NCI-H226 (cell line): ENCODE measurements at regions not wholly inside any gene's neighbourhood (a gene's known extent, or its start where the extent isn't known, plus 50 kb on each side); places are given as distances from the start of the nearest gene placed in this dataset.
"Not testable (repeated sequence)": the region's sequence is repeated elsewhere in the genome, so short reads cannot be mapped to it uniquely, and the experiment has no call there.

ENCODE experiments used
- DNase-seq: peaks from one replicate; pipeline ENCODE4 v3.0.0-alpha.2; 2015

DNA sequence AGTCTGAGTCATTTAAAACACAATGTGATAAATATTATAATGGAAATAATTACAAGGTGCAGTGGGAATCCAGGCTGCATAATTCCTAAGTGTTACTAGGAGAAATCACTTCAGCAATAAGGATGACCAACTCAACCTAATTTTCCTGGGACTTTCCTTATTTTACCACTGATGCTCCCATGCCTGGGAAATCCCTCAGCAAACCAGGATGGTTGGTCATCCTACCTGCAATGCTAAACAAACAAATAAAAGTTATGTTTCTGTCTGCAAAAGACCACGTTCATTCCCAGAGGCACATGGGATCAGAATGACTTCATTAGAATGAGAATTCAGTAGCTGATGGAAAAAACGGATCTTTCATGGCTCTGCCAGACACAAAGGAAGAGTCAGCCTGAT lies 130.8 kb upstream of the RAP1B start:
- DNase-seq: peak; percentile 31

DNA sequence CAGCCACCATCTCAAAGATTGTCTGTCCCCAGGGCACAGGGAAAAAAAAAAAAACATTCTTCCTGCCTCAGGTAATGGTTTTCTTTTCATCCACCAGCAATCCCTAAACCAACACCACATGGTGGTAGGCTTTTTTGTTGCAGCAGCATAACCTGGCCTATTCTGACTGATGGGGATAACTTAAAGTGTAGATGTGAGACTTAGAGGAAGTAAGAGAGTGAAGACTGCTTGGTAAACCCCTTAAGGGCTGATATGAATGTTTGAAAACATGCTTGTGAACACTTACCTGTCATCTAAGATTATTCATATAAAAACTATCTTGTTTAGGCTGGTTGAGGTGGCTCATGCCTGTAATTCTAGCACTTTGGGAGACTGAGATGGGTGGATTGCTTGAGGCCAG lies 130.2 kb upstream of the RAP1B start:
- no peak for DNase-seq

DNA sequence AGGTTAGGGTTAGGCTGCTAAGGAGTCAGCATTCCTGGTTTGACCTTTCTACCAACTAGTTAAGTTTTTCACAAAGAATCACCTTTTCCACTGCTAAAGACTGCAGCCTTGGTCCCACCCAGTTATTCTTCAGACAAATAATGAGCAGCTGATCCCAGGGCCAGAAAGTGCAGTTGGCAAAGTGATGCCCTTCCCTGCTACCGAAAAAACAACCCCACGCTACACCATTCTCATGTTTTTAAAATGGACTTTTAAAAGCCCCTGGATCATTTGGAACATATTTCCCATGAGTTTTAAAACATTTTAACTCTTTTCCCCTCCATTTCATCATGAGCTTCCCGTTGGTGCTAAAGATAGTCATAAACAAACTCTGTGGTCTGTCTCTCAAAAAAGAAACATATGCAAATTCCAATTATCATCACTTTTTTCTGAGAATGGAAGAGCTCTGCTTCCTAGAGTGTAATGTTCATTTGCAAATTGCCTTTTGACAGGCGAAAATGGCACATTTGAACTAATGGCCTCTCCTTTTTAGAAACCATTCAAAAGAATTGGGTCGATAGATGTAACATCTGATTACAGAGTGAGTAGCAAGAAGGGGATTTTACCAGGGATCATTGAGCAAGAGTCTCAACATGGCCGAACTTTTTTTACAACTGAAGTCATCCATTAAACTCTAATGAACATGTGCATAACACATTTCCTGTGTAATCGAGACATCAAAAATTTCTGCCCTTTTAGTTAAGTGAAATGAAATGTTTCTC lies 129.3 kb upstream of the RAP1B start:
- DNase-seq: no peak

DNA sequence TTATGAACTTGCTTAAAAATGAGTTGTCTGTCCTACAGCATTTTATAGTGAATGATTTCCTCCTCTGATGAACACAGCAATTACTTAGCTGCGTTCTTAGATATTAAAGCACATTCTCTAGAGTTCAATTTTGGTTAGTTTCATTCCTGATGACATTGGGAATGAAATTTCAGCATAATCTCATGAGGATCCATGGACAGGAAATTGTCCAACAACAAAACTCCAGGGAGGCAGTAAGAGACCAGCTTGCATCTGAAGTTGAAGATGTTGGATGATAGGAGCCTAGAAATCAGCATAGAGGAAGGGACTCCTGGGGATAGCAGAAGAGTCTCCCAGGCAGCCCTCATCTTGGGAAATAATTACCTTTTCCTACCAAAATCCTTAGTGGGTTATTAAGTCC lies 128.7 kb upstream of the RAP1B start:
- DNase-seq: no peak

DNA sequence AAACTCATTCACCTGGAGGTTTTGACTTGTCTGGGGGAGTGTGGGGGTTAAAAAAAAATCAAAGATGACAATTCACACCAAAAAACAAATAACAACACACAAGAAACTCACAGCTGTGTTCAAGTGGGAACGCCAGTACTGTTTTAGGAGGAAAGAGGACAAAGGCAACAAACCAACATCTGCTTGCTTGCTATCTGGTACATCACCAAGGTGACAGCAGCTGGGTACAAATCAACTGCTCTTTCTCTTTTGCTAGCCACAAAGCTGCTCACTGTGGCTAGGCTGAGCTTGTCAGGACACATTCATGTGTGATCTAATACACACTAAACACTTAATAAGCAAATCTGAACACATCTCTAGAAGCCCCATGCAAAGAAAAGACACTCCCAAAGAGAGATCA lies 128.0 kb upstream of the RAP1B start:
- DNase-seq: no peak

DNA sequence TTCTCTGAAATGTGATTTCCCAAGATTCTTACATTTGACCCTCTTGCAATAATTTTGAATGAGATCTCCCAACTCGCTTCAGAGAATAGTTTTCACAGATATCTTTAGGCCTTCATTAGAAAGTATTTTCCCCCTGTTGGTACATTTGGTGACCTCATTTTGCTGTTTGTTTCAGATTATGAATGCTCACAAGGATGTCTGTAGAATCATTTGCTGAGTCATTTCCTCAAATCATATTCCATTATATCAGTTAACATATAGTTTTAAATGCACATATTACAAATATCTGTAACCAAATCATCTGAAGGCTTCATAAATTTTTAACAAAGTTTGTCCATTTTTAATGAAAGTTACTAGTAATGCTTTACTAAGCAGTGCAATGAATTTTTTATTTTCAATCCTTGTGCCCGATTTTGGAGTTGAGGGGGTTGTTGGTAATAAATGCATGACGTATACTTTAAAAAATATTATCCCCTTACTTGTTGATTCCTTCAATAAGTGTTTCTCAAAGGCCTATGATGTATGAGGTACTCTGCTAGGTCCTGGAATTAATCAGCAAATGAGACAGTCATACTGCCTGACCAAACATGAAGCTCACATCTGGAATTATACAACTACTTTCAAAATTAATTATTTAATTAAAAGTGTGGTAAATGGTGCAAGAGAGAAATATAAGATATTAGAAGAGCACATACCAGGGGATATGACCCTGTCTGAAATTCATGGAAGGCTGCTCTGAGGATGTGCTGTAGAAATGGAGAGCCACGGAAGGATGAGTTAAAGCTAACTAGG lies 126.9 kb upstream of the RAP1B start:
- DNase-seq: peak; percentile 40

DNA sequence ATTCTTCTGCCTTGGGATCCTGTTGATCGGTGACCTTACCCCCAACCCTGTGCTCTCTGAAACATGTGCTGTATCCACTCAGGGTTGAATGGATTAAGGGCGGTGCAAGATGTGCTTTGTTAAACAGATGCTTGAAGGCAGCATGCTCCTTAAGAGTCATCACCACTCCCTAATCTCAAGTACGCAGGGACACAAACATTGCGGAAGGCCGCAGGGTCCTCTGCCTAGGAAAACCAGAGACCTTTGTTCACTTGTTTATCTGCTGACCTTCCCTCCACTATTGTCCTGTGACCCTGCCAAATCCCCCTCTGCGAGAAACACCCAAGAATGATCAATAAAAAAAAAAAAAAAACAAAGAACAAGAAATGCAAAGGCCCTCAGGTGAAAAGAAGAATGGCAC lies 126.1 kb upstream of the RAP1B start:
- DNase-seq: not testable (repeated sequence)

DNA sequence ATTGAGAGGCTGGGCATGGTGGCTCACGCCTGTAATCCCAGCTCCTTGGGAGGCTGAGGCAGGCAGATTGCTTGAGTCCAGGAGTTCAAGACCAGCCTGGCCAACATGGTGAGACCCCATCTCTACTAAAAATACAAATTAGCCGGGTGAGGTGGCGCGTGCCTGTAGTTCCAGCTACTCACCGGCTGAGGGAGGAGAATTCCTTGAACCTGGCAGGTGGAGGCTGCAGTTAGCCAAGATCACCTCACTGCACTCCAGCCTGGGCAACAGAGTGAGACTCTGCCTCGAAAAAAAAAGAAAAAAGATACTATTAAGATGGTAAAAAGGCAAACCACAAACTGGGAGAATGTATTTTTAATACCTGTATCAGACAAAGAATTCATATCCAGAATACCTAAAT lies 124.2 kb upstream of the RAP1B start:
- DNase-seq: not testable (repeated sequence)

DNA sequence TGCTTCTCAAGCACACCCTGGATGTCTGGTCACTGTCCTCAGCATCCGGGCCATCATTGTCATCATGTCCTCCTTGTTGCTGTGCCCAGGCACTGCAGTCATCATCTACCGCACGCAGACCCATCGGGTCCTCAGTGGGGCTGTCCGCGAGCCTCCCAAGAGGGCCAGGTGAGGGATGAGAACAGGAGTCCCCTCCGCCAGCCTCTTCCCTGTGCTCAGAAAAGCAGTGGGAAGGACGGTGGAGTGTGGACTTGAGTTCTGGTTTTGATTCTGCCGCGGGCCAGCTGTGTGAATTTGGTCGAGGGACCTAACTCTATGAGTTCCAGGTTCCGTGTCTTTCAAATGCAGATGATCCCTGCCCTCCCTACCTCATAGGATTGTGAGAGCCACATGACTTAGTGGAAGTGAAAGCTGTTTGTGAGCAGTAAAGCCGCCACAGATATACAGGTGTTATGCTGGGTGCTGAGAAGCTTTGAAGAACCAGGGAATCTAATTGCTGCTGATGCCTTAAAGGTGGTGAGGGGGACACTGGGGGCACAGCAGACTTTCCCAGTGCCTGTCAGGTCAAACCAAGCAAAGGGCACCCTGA lies 122.9 kb upstream of the RAP1B start:
- DNase-seq: no peak

DNA sequence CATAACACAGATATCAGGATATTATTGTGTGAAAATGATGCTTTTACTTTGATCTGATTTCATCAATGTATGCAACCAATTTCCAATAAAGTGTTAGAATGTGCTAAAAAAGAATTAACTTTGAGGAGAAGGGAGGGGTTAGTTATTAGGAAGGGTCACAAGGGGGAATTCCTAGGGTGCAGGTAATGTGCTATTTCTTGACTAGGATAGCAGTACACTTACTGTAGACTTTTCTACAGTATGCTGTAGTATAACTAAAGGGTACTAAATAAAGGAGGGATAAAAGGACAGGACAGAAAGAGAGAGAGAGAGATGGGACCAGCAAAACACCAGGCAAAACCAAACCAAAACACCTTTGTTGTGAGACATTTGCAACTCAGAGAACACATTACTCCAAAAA lies 121.4 kb upstream of the RAP1B start:
- no peak for DNase-seq

DNA sequence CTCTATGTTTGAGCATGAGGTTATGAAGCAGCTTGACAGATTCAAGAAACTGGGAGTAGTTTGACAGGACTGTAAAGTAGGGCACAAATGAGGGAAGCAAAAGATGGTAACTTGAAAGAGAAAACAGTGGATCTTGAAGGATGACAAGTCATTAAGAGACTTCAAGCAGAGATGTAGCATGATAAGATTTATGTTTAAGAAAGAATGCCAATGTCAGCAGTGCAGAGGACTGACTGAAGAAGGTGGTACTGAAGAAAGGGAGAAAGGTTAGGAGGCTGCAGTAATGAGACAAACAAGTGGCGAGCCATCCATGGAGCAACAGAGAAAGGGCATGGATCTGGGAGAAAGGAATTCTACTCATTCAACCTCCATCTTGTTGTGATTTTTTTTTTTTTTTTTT lies 120.2 kb upstream of the RAP1B start:
- no peak for DNase-seq

DNA sequence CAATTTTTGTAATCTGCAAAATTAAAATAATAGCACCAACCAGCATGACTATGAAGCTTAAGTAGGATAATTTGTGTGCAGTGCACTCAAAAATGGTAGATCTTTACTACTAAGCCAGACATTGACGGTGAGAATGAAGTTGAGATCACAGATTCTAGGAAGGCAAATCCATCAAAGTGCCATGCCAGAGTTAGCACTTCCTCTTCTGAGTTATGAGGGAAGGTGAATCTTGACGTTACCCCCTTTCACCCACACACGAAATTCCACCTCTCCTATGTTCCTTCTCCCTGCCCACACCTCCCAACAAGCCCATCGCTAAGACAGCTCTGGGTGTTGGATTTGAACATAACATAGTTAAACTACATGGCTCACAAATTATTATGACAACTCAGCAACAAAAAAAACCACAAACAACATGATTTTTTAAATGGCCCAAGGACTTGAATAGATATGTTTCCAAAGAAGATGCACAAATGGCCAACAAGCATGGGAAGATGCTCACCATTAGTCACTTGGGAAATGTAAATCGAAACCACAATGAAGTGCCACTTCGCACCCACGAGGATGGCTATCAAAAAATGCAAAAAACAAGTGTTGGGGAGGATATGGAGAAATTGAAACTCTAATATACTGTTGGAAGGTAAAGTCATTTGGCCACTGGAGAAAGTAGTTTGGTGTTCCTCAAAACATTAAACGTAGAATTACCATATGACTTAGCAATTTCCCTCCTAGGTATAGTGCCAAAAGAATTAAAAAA lies 119.3 kb upstream of the RAP1B start:
- DNase-seq: no peak

DNA sequence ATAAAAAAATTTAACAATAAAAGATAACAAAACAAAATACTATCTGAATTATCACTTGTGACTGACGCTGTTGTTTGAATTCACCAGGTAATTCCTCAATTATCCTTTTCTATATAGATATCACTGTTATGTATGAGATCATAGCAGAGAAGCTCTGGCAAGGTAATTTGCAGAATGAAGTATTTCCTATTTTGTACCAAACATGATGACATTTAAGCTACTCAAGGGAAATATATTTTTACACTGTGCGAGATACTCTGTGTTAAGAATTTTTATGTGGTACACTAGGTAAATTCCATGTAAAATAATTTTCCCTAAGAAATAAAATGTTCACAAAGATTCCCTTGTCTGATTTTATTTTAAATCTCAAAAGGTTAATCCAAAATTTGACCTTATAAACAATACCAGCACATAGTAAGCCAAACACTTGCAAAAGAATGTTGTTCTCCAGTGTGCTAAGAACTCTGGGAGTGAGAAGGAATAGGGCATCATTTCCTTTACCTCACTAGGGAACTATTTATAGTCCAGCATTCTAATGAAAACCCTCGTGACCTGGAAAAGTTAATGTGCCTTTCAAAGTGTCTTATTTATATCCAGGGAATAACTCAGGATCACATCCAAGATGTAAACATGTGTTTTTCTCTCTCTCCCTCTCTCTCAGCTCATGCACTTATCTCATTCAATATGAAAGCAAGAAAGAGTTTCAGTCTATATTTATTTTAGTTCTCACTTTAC lies 115.2 kb upstream of the RAP1B start:
- peak; percentile 52 for DNase-seq

DNA sequence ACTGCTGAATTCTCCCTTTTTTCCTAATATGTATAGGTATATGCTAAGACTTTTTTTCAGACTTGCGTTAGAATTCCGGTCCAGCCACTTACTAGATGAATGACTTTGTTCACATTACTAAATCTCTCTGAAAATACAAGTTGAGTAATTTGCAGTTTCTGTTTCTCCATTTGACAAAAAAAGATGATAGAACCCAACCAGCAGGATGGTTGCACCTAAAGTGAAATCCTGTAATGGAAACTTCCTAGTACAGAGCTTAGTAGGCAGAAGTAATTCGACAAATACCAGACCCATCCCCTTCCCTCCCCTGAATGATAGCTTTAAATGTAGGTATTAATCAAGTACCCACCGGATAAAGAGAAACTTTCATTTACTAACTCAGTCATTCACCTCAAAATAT lies 113.6 kb upstream of the RAP1B start:
- DNase-seq: no peak

DNA sequence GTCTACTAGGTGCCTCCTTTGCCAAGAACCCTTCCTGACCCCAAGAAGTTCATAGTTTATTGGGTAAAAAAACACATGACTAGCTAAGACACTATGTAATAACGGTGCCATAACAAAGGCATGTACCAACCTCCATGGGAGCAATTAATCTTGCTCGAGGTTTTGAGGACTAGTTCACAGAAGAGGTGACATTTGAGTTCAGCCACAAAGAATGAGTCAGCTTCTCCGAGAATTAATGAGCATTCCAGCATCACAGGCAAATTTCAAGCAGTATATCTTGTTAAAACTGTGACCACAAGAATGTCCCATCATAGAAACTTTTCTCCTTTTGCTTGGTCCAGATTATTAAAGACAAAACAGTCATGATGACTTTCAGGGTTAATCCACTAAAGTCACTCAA lies 113.0 kb upstream of the RAP1B start:
- DNase-seq: peak; percentile 93

DNA sequence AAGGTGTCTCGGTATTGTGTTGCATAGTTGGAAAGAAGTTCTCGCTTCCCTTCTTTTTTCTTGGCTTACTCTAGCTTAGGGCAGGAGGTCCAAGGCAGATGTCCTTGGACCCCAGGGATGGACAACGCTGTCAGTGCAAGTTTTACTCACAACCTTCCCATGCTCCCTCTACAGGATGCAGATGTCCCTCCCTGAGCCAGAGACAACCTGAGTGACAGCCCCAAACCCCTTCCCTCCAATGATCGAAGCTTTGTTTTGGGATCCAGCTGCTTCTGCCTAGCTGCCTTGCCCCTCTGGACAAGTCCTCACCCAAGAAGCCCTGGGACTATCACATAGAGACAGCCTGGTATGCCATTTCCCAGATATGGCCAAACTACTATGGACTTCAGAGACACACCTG lies 112.0 kb upstream of the RAP1B start:
- no peak for DNase-seq

DNA sequence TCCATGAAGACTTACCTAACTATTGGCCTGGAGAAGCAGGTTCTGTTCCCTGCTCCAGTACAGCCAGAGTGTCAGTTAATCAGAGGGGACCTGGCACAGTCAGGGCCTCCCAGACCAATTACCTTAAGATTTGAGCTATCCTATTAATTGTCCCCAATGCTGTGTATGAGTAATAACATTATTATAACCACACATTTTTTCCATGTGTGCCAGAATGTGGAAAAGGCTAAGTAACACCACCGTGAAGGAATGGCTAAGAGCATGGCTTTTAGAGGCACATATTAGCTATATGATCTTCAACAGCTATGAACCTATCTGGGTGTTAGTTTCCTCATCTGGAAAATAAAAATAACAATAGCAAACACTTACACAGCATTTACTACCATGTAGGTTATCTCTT lies 111.1 kb upstream of the RAP1B start:
- no peak for DNase-seq

DNA sequence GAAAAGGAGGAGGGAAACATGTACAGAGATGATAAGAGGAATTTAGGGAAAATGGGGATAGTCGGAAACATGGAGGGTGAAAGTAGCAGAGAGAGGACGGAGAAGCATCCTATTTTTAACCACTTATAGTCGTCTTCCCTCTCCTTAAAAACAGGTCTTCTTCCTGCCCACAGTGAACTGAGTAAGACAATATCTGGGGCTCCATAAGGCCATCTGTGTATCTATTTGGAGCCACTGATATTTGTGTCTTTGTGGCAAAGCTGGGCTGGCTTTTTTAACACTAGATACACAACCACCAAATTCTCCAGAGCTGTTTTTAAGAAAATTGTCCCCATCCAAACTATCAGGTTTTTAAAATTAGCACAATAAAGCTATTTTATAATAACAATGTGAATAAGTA lies 109.5 kb upstream of the RAP1B start:
- DNase-seq: no peak

DNA sequence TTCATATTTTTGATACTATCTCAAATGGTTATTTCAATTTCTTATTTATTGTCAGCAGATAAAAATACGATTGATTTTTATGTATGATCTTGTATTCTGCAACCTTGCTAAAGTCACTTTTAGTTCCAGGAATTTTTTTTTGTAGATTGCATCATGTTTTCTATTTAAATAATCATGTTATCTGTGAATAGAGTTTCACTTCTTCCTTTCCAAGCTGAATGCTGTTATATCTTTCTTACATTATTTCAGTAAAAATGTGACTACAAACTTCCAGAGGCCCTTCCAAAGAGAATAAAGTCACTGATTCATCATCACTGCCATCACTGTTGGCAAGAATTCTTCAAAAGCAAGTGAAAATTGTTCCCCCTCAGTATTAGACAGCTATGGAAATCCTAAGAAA lies 104.7 kb upstream of the RAP1B start:
- DNase-seq: no peak

DNA sequence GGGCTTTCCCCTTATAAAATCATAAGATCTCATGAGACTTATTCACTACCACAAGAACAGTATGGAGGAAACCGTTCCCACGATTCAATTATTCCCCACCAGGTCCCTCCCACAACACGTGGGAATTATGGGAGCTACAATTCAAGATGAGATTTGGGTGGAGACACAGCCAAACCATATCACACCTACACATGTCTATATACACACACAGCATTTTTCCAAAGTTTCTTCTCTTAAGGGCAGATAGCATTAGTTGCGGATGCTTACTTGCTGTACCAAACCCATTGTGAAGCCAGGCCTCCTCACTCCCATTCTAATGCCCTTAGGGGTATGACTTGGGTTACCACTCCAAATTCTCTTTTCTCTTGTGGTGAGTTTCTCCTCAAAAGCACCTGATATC lies 104.1 kb upstream of the RAP1B start:
- no peak for DNase-seq

DNA sequence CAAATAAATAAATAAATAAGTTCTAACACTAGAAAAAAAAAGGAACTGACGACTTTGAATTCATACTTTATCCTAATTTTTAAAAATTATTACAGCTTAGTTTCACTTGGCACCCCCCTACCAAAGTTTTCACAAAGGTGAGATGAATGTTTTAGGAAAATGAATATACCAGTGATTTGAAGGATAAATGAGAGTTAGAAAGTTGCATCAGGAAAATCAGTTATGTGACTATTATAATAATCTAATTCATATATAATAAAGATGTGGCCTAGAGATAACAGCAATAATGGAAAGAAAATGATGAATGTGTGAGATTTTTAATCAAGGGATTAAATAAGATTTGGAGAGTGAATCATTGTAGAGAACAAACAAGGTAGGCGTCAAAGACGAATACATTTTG lies 103.0 kb upstream of the RAP1B start:
- DNase-seq: no peak

DNA sequence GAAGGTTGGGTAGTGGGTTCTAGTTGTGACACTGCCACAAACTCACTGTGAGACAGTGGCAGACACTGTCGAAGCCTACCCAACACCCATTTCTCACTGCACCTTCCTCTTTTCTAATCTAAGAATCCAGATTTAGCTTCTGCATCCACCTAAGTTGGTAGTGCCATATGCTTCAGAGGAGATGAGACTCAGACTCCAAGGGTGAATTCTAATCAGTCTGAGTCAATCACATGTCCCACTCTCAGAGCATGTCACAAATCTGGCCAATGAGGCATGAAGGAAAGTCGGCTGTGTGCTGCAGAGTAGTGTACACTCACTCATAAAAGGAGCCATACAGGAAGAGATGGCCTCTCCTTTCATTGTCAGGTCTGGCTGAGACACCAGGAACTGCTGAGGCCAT lies 102.1 kb upstream of the RAP1B start:
- no peak for DNase-seq

DNA sequence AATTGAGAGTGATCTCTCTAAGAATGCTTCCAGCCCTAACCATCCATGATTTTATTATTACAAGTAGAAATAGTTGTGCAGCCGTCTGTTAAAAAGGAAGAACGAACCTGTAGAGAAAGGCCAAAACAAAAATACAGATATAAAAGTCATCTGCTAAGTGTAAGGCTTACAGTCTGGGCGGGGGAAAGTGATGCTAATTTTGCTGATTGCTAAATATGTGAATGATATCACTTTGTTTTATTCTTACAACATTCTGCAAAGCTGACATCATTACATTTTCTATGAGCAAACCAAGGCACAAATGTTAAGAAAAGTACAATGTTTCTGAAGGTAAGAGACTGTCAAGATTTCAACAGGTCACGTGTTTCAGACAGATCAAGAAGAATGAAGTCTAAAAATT lies 101.5 kb upstream of the RAP1B start:
- DNase-seq: no peak
